LNCaP clone FGC (cell line): ENCODE measurements at regions not wholly inside any gene's neighbourhood (a gene's known extent, or its start where the extent isn't known, plus 50 kb on each side); places are given as distances from the start of the nearest gene placed in this dataset.
"Not testable (repeated sequence)": the region's sequence is repeated elsewhere in the genome, so short reads cannot be mapped to it uniquely, and the experiment has no call there.

Experiments
- DNase-seq: peaks from one replicate; pipeline ENCODE4 v3.0.0-alpha.2; 2011; ENCODE audit warnings: low read depth
- H3K4me3 ChIP-seq: 2 replicates; pipeline ENCODE4 v1.5.1; 2011; ENCODE audit warnings: mild to moderate bottlenecking, low read depth, low read length, control low read depth
- TF ChIP-seq, protein P1 (sequence below): IDR thresholded peaks from 2 replicates; pipeline ENCODE4 v1.5.1; 2012; ENCODE audit warnings: mild to moderate bottlenecking; ENCODE audit not compliant: control insufficient read depth, insufficient read depth; ENCODE audit errors: extremely low read depth

DNA sequence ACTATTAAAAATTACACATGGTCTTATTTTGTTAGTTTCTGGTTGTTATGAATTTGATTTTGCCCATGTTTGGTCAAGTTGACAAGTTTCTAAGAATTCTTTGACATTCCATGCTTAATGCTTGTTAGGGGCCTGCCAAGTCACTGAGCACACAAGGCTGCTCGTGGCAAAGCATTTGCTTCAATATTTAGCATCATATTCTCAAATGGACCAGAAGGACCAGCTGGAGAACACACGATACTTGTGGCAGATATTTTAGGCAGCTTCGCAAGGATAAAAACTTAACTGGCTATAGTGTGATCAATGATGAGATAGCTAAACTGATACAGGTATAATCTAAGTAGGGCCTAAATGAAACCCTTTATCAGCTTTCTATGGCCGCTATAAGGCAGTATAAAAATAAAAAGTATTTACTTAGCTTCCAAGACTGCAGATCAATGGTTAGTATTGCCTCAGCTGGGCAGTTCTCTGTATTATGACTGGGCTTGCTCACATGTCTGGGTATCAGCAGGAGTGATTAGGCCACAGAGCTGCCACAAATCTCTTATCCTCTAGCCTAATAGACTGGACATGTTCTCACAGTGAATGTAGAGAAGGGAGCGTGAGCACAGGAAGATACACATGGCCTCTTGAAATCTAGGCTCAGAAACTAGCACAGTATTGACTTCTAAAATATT, 155.9 kb upstream of the SPRY2 start:
- no peak overlapping the region for H3K4me3 ChIP-seq
- no peak for DNase-seq
- TF ChIP-seq, protein P1, sequence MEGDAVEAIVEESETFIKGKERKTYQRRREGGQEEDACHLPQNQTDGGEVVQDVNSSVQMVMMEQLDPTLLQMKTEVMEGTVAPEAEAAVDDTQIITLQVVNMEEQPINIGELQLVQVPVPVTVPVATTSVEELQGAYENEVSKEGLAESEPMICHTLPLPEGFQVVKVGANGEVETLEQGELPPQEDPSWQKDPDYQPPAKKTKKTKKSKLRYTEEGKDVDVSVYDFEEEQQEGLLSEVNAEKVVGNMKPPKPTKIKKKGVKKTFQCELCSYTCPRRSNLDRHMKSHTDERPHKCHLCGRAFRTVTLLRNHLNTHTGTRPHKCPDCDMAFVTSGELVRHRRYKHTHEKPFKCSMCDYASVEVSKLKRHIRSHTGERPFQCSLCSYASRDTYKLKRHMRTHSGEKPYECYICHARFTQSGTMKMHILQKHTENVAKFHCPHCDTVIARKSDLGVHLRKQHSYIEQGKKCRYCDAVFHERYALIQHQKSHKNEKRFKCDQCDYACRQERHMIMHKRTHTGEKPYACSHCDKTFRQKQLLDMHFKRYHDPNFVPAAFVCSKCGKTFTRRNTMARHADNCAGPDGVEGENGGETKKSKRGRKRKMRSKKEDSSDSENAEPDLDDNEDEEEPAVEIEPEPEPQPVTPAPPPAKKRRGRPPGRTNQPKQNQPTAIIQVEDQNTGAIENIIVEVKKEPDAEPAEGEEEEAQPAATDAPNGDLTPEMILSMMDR: no peak

- DNase-seq, H3K4me3 ChIP-seq: not testable (repeated sequence)
These were observed 149.6 kb upstream of the SPRY2 start for GRCh38 chr13:80490491-80490943.

- DNase-seq: no peak
- TF ChIP-seq, protein P1: no peak
- H3K4me3 ChIP-seq: no peak overlapping the region
These were observed 145.5 kb upstream of the SPRY2 start for GRCh38 chr13:80486402-80486801.

- no peak overlapping the region for H3K4me3 ChIP-seq
- TF ChIP-seq, protein P1: no peak
- no peak for DNase-seq
These were observed 142.2 kb upstream of the SPRY2 start for GRCh38 chr13:80483157-80483556.

GRCh38 chr13:80481588-80481987, 140.7 kb upstream of the SPRY2 start:
- TF ChIP-seq, protein P1: no peak
- no peak for DNase-seq
- H3K4me3 ChIP-seq: no peak overlapping the region

GRCh38 chr13:80477661-80478443, 136.9 kb upstream of the SPRY2 start:
- TF ChIP-seq, protein P1: no peak
- no peak overlapping the region for H3K4me3 ChIP-seq
- DNase-seq: no peak

DNA sequence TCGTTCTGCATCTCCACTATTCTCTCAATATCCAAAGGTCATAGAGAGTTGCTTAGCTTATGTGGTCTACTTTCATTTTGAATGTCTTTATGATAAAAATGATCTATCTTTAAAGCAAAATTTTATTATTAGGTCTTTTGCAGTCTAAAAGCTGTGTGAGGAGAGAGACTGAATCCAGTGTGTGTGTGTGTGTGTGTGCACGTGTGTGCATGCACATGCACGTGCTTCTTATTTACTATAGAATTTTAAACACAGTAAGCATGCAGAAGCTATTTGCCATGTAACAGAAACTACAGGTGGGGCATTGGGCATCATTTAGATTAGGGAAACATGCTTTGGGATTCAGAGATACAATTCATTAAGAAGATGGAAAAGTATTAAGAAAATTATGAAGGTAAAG, 136.0 kb upstream of the SPRY2 start:
- no peak overlapping the region for H3K4me3 ChIP-seq
- DNase-seq: no peak
- TF ChIP-seq, protein P1: no peak
